ENCODE measurements at regions not wholly inside any gene's neighbourhood (a gene's known extent, or its start where the extent isn't known, plus 50 kb on each side); places are given as distances from the start of the nearest gene placed in this dataset.

GRCh38 chr3:70818145-70818544, 505.7 kb upstream of the MDFIC2 start:
- no peak for TF ChIP-seq POLR2AphosphoS5 (IDR thresholded peaks at IDR 0.05; ENCODE audit: low read depth, low read length)
- no peak for TF ChIP-seq POLR2A (IDR thresholded peaks at IDR 0.05; ENCODE audit: low read depth, low read length)
- TF ChIP-seq TAF1 (IDR thresholded peaks at IDR 0.05; ENCODE audit: borderline replicate concordance, low read depth, low read length), result no peak
